Karpas-422 (cell line): ENCODE measurements at regions not wholly inside any gene's neighbourhood (a gene's known extent, or its start where the extent isn't known, plus 50 kb on each side); places are given as distances from the start of the nearest gene placed in this dataset.

Experiments used
- DNase-seq: peaks from one replicate; pipeline ENCODE4 v3.0.0-alpha.2; 2015
- H2AFZ ChIP-seq: fragments of 200-600 bp; sonication (generic); 2 replicates; pipeline ENCODE4 v1.6.1; 2014; ENCODE audit warnings: antibody characterized with exemption, low read length, mixed read lengths
- H3K27ac ChIP-seq: fragments of 200-600 bp; sonication (generic); 2 replicates; pipeline ENCODE4 v1.5.1; 2014; ENCODE audit warnings: mild to moderate bottlenecking, low read length, moderate library complexity
- H3K27me3 ChIP-seq: fragments of 200-600 bp; sonication (generic); 2 replicates; pipeline ENCODE4 v1.6.1; 2014; ENCODE audit warnings: low read length, mixed read lengths
- H3K36me3 ChIP-seq: fragments of 200-600 bp; sonication (generic); 2 replicates; pipeline ENCODE4 v1.6.1; 2014; ENCODE audit warnings: low read length, mixed read lengths; ENCODE audit not compliant: insufficient read depth
- H3K4me1 ChIP-seq: fragments of 200-600 bp; sonication (generic); 2 replicates; pipeline ENCODE4 v1.6.1; 2014; ENCODE audit warnings: mild to moderate bottlenecking, low read length, mixed read lengths
- H3K4me2 ChIP-seq: fragments of 200-600 bp; sonication (generic); 2 replicates; pipeline ENCODE4 v1.6.1; 2014; ENCODE audit warnings: low read length, low read depth, mild to moderate bottlenecking; ENCODE audit not compliant: poor library complexity, severe bottlenecking
- H3K4me3 ChIP-seq: fragments of 200-600 bp; sonication (generic); 2 replicates; pipeline ENCODE4 v1.5.1; 2014; ENCODE audit warnings: mild to moderate bottlenecking, antibody characterized with exemption, low read length, mixed read lengths
- H3K79me2 ChIP-seq: fragments of 200-600 bp; sonication (generic); 2 replicates; pipeline ENCODE4 v1.6.1; 2014; ENCODE audit warnings: mild to moderate bottlenecking, low read length, mixed read lengths
- H3K9ac ChIP-seq: fragments of 200-600 bp; sonication (generic); 2 replicates; pipeline ENCODE4 v1.6.0; 2014; ENCODE audit warnings: low read length
- H3K9me2 ChIP-seq: fragments of 200-600 bp; sonication (generic), shearing (Covaris generic); replicated peaks from 2 replicates; pipeline ENCODE4 v1.6.0; 2014; ENCODE audit warnings: mild to moderate bottlenecking, low read length, moderate library complexity; ENCODE audit not compliant: insufficient read depth
- H3K9me3 ChIP-seq: fragments of 300-700, 200-600 bp; sonication (generic); 2 replicates; pipeline ENCODE4 v1.6.1; 2014; ENCODE audit warnings: low read length, mixed read lengths
- H4K20me1 ChIP-seq: fragments of 200-600 bp; sonication (generic); 2 replicates; pipeline ENCODE4 v1.6.1; 2014; ENCODE audit warnings: mild to moderate bottlenecking, antibody characterized with exemption, low read length, low read depth; ENCODE audit not compliant: insufficient read depth

GRCh38 chr5:71893451-71893850 lies 174.4 kb downstream of the CARTPT start:
- H3K9ac ChIP-seq = no peak overlapping the region
- no peaks in the 10 kb centered on the region for H3K9me2 ChIP-seq
- no peak overlapping the region for H3K4me2 ChIP-seq
- no peaks in the 10 kb centered on the region for H3K36me3 ChIP-seq
- no peaks in the 10 kb centered on the region for H3K79me2 ChIP-seq
- no peak overlapping the region for H3K4me3 ChIP-seq
- no peaks in the 10 kb centered on the region for H4K20me1 ChIP-seq
- H3K27me3 ChIP-seq = no peaks in the 10 kb centered on the region
- DNase-seq = no peak
- H3K9me3 ChIP-seq = no peaks in the 10 kb centered on the region
- no peak overlapping the region for H3K27ac ChIP-seq
- H3K4me1 ChIP-seq = no peaks in the 10 kb centered on the region
- no peak overlapping the region for H2AFZ ChIP-seq

GRCh38 chr5:71894091-71894490 lies 175.0 kb downstream of the CARTPT start:
- no peaks in the 10 kb centered on the region for H3K36me3 ChIP-seq
- no peak overlapping the region for H3K27ac ChIP-seq
- H3K9me3 ChIP-seq = no peaks in the 10 kb centered on the region
- H3K27me3 ChIP-seq = no peaks in the 10 kb centered on the region
- no peak for DNase-seq
- H2AFZ ChIP-seq = no peak overlapping the region
- H4K20me1 ChIP-seq = no peaks in the 10 kb centered on the region
- H3K9me2 ChIP-seq = no peaks in the 10 kb centered on the region
- H3K4me2 ChIP-seq = no peak overlapping the region
- H3K4me1 ChIP-seq = no peaks in the 10 kb centered on the region
- no peaks in the 10 kb centered on the region for H3K79me2 ChIP-seq
- H3K4me3 ChIP-seq = no peak overlapping the region
- H3K9ac ChIP-seq = no peak overlapping the region

- no peak overlapping the region for H3K4me2 ChIP-seq
Observed at GRCh38 chr5:71895546-71895945, 176.5 kb downstream of the CARTPT start.

GRCh38 chr5:71899865-71900342 lies 180.8 kb downstream of the CARTPT start:
- no peak overlapping the region for H2AFZ ChIP-seq
- no peak overlapping the region for H3K4me3 ChIP-seq
- no peaks in the 10 kb centered on the region for H4K20me1 ChIP-seq
- no peaks in the 10 kb centered on the region for H3K36me3 ChIP-seq
- H3K9me3 ChIP-seq = no peaks in the 10 kb centered on the region
- no peaks in the 10 kb centered on the region for H3K27me3 ChIP-seq
- no peak for DNase-seq
- H3K79me2 ChIP-seq = no peaks in the 10 kb centered on the region
- H3K9me2 ChIP-seq = no peaks in the 10 kb centered on the region
- no peak overlapping the region for H3K27ac ChIP-seq
- H3K9ac ChIP-seq = no peak overlapping the region
- no peak overlapping the region for H3K4me2 ChIP-seq
- no peaks in the 10 kb centered on the region for H3K4me1 ChIP-seq

More at GRCh38 chr5:71895546-71895945, 176.5 kb downstream of the CARTPT start:
- no peak overlapping the region for H2AFZ ChIP-seq
- no peaks in the 10 kb centered on the region for H3K9me3 ChIP-seq
- H3K27ac ChIP-seq = no peak overlapping the region
- no peaks in the 10 kb centered on the region for H3K27me3 ChIP-seq
- no peak overlapping the region for H3K4me3 ChIP-seq
- no peaks in the 10 kb centered on the region for H3K79me2 ChIP-seq
- no peak overlapping the region for H3K9ac ChIP-seq
- H3K4me1 ChIP-seq = no peaks in the 10 kb centered on the region
- no peaks in the 10 kb centered on the region for H3K9me2 ChIP-seq
- no peak for DNase-seq
- no peaks in the 10 kb centered on the region for H3K36me3 ChIP-seq
- H4K20me1 ChIP-seq = no peaks in the 10 kb centered on the region

GRCh38 chr5:71903808-71904207 lies 184.7 kb downstream of the CARTPT start:
- no peaks in the 10 kb centered on the region for H3K36me3 ChIP-seq
- no peak overlapping the region for H3K4me3 ChIP-seq
- no peaks in the 10 kb centered on the region for H3K4me1 ChIP-seq

GRCh38 chr5:71904852-71905251 lies 185.8 kb downstream of the CARTPT start:
- Histone ChIP-seq H3K4me1 (no peaks in the 10 kb centered on the region), H3K9me2 (no peaks in the 10 kb centered on the region), H3K36me3 (no peaks in the 10 kb centered on the region), H4K20me1 (no peaks in the 10 kb centered on the region), H2AFZ (no peak overlapping the region), H3K4me2 (no peak overlapping the region), H3K79me2 (no peaks in the 10 kb centered on the region), H3K9me3 (no peaks in the 10 kb centered on the region), H3K27ac (no peak overlapping the region), H3K27me3 (no peaks in the 10 kb centered on the region), H3K4me3 (no peak overlapping the region), H3K9ac (no peak overlapping the region)
- no peak for DNase-seq

More at GRCh38 chr5:71903808-71904207, 184.7 kb downstream of the CARTPT start:
- DNase-seq = no peak
- H4K20me1 ChIP-seq = no peaks in the 10 kb centered on the region
- no peak overlapping the region for H3K9ac ChIP-seq
- H3K9me2 ChIP-seq = no peaks in the 10 kb centered on the region
- H3K4me2 ChIP-seq = no peak overlapping the region
- no peaks in the 10 kb centered on the region for H3K79me2 ChIP-seq
- H3K27ac ChIP-seq = no peak overlapping the region
- H3K9me3 ChIP-seq = no peaks in the 10 kb centered on the region
- no peaks in the 10 kb centered on the region for H3K27me3 ChIP-seq
- H2AFZ ChIP-seq = no peak overlapping the region

GRCh38 chr5:71905834-71906711 lies 187.0 kb downstream of the CARTPT start:
- Histone ChIP-seq H3K27me3 (no peaks in the 10 kb centered on the region), H3K9me2 (no peaks in the 10 kb centered on the region), H3K79me2 (no peaks in the 10 kb centered on the region), H3K9me3 (no peaks in the 10 kb centered on the region), H3K9ac (no peak overlapping the region), H3K4me3 (no peak overlapping the region), H4K20me1 (no peaks in the 10 kb centered on the region), H3K4me1 (no peaks in the 10 kb centered on the region), H3K27ac (no peak overlapping the region), H3K4me2 (no peak overlapping the region), H3K36me3 (no peaks in the 10 kb centered on the region), H2AFZ (no peak overlapping the region)
- DNase-seq = no peak

GRCh38 chr5:71907001-71907588 lies 188.0 kb downstream of the CARTPT start:
- H3K27me3 ChIP-seq = no peaks in the 10 kb centered on the region
- H3K4me2 ChIP-seq = no peak overlapping the region
- no peak overlapping the region for H2AFZ ChIP-seq
- H3K9me3 ChIP-seq = no peaks in the 10 kb centered on the region
- no peaks in the 10 kb centered on the region for H3K4me1 ChIP-seq
- no peak for DNase-seq
- H4K20me1 ChIP-seq = no peaks in the 10 kb centered on the region
- H3K4me3 ChIP-seq = no peak overlapping the region
- no peaks in the 10 kb centered on the region for H3K79me2 ChIP-seq
- no peak overlapping the region for H3K9ac ChIP-seq
- H3K36me3 ChIP-seq = no peaks in the 10 kb centered on the region
- H3K9me2 ChIP-seq = no peaks in the 10 kb centered on the region
- no peak overlapping the region for H3K27ac ChIP-seq
